ENCODE measurements at regions not wholly inside any gene's neighbourhood (a gene's known extent, or its start where the extent isn't known, plus 50 kb on each side); places are given as distances from the start of the nearest gene placed in this dataset.

DNA sequence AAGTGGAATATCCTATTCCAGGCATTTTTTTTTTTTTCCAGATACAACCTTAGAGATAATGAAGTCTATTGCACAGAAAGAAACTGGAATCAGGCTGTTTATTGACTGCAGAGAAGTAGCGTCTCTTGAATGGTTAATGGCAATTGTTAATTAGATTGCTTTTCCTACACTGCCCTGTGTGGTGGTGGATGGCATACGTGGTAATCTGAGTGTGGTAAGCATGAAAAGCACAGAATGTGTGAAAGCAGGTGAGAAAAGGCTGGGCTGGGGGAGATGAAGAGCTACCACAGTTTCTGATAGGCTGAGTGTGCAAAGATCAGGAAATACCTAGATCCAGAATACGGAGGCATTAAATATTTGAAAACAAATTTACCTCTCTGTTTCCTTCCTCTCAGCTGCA, 486.3 kb upstream of the TBL1XR1 start:
- DNase-seq: no peak
- no peak overlapping the region for H3K4me3 ChIP-seq (replicated peaks in 1 of 3)
- TF ChIP-seq POLR2A (IDR thresholded peaks at IDR 0.05): no peak
- TF ChIP-seq, protein P1, sequence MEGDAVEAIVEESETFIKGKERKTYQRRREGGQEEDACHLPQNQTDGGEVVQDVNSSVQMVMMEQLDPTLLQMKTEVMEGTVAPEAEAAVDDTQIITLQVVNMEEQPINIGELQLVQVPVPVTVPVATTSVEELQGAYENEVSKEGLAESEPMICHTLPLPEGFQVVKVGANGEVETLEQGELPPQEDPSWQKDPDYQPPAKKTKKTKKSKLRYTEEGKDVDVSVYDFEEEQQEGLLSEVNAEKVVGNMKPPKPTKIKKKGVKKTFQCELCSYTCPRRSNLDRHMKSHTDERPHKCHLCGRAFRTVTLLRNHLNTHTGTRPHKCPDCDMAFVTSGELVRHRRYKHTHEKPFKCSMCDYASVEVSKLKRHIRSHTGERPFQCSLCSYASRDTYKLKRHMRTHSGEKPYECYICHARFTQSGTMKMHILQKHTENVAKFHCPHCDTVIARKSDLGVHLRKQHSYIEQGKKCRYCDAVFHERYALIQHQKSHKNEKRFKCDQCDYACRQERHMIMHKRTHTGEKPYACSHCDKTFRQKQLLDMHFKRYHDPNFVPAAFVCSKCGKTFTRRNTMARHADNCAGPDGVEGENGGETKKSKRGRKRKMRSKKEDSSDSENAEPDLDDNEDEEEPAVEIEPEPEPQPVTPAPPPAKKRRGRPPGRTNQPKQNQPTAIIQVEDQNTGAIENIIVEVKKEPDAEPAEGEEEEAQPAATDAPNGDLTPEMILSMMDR (IDR thresholded peaks at IDR 0.05): no peak
- H3K36me3 ChIP-seq: no peaks in the 10 kb centered on the region
- H3K9me3 ChIP-seq: no peaks in the 10 kb centered on the region
- H3K27me3 ChIP-seq: no peaks in the 10 kb centered on the region
- no peak overlapping the region for H3K27ac ChIP-seq
- peaks cover 16 to 17% of the 10 kb centered on the region in 2 donors for H3K4me1 ChIP-seq
- 91 to 93% methylated on average over 3 of the region's 3 CpGs for WGBS, 2 donors
- intact Hi-C loops (cut with DNase I): no loop called here

DNA sequence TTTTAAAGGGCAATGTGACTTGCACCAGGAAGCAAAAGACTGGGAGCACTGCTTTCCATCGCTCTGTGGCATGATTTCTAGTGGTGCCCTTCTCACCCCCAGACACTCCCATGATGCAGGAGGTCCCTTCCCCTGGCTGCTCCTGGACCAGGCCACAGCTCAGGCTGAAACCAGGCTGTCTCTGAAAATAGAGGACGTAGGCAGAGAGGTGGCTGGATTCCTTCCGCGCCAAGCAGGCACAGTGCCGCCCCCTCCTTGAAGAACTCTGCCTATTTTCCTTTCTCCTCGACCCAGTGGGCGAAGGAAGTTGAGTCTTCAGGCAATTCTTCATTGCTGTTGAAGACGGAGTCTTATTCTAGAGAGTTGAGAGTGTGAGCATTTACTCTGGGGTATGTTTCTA, 489.4 kb upstream of the TBL1XR1 start:
- no peak overlapping the region for H3K27ac ChIP-seq
- H3K36me3 ChIP-seq: no peaks in the 10 kb centered on the region
- no peak for DNase-seq
- H3K4me3 ChIP-seq (replicated peaks in 1 of 3): no peak overlapping the region
- TF ChIP-seq POLR2A (IDR thresholded peaks at IDR 0.05): no peak
- TF ChIP-seq, protein P1 (IDR thresholded peaks at IDR 0.05): no peak
- WGBS, 2 donors: 93 to 95% methylated on average over 8 of the region's 8 CpGs
- no peaks in the 10 kb centered on the region for H3K27me3 ChIP-seq
- intact Hi-C loops (cut with DNase I): no loop called here
- H3K9me3 ChIP-seq: no peaks in the 10 kb centered on the region
- H3K4me1 ChIP-seq: no peaks in the 10 kb centered on the region

- 94 to 96% methylated on average over 4 of the region's 4 CpGs for WGBS, 2 donors
- Histone ChIP-seq H3K27ac (no peak overlapping the region), H3K4me1 (no peaks in the 10 kb centered on the region), H3K9me3 (no peaks in the 10 kb centered on the region), H3K4me3 (replicated peaks in 1 of 3) (no peak overlapping the region), H3K36me3 (no peaks in the 10 kb centered on the region), H3K27me3 (no peaks in the 10 kb centered on the region)
- intact Hi-C loops (cut with DNase I): no loop called here
- DNase-seq: no peak
- TF ChIP-seq, protein P1 (IDR thresholded peaks at IDR 0.05): no peak
- no peak for TF ChIP-seq POLR2A (IDR thresholded peaks at IDR 0.05)
These were observed 490.0 kb upstream of the TBL1XR1 start for GRCh38 chr3:177687291-177687690.

GRCh38 chr3:177688152-177688551, 490.9 kb upstream of the TBL1XR1 start:
- intact Hi-C loops (cut with DNase I): no loop called here
- Histone ChIP-seq H3K4me3 (replicated peaks in 1 of 3) (no peak overlapping the region), H3K4me1 (no peaks in the 10 kb centered on the region), H3K27ac (no peak overlapping the region), H3K9me3 (no peaks in the 10 kb centered on the region), H3K27me3 (no peaks in the 10 kb centered on the region), H3K36me3 (no peaks in the 10 kb centered on the region)
- TF ChIP-seq, protein P1 (IDR thresholded peaks at IDR 0.05): no peak
- no peak for TF ChIP-seq POLR2A (IDR thresholded peaks at IDR 0.05)
- 96% methylated on average over 5 of the region's 5 CpGs for WGBS, 2 donors
- DNase-seq: no peak

DNA sequence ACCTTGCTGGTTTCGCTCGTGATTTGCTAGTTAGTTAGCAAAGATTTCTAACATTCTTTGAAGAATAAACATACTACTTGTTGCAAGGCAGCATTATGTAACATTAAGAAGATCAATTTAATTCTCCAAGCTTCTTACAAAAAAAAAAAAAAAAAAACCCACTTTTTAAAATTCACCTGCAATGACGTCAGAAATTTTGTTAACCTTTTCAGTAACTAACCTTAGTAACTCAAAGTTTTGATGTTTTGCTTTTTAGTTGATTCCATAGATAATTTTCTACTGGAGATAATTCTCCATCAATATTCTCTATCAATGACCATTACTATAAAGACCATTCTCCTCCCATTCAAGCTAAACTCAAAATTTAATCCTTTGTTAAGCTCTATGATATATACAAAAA, 491.8 kb upstream of the TBL1XR1 start:
- Histone ChIP-seq H3K36me3 (no peaks in the 10 kb centered on the region), H3K4me1 (no peaks in the 10 kb centered on the region), H3K27me3 (no peaks in the 10 kb centered on the region), H3K27ac (no peak overlapping the region), H3K9me3 (no peaks in the 10 kb centered on the region), H3K4me3 (replicated peaks in 1 of 3) (no peak overlapping the region)
- TF ChIP-seq, protein P1 (IDR thresholded peaks at IDR 0.05): no peak
- TF ChIP-seq POLR2A (IDR thresholded peaks at IDR 0.05): no peak
- DNase-seq: no peak
- intact Hi-C loops (cut with DNase I): no loop called here
- WGBS, 2 donors: 87 to 90% methylated on average over 3 of the region's 3 CpGs

Data from thyroid gland (tissue), 4 donors.